K562 (cell line): ENCODE measurements at regions not wholly inside any gene's neighbourhood (a gene's known extent, or its start where the extent isn't known, plus 50 kb on each side); places are given as distances from the start of the nearest gene placed in this dataset.

Experiments
- ATAC-seq: fragments of 200-7000 bp; cut with Tn5 transposase; 3 replicates; pipeline ENCODE4 v1.9.1; 2020; ENCODE audit warnings: moderate library complexity
- BruUV-seq: library from RNA; stranded (reverse); fragments of 400-500 nt; replicated peaks from 2 replicates; lab custom pipeline; 2021; lab: Mats Ljungman, UMichigan
- CTCF ChIA-PET: fragments of 300-600 bp; formaldehyde crosslinking; extraction: SDS; loops from one replicate; lab custom pipeline; 2021; ENCODE audit warnings: low intra/inter-chr PET ratio; lab: Yijun Ruan, JAX
- POLR2A ChIA-PET: fragments of 300-600, 350-650 bp; sonication (Branson Sonifier 250); formaldehyde crosslinking; extraction: SDS; loops from one replicate; lab custom pipeline; 2021; ENCODE audit warnings: antibody characterized with exemption, inconsistent platforms; lab: Yijun Ruan, JAX
- DNase-seq, 4 experiments: peaks; one replicate each; pipeline versions ENCODE4 v3.0.0 to v3.0.0-alpha.2; 2011 to 2018; ENCODE audit warnings: low spot score in 3 of 4, mixed read lengths in 3 of 4; ENCODE audit errors: extremely low read depth in 1 of 4
- FAIRE-seq: peaks from 2 replicates; lab custom pipeline; 2011; peaks lifted over from hg19 to GRCh38; lab: Jason Lieb, UNC
- H2AFZ ChIP-seq: 2 replicates; pipeline ENCODE4 v1.6.0; 2011; ENCODE audit warnings: low read depth, low read length, control low read depth, inconsistent platforms
- H3K27ac ChIP-seq: fragments of 200-600 bp; 3 replicates; pipeline ENCODE4 v1.8.0; 2011; ENCODE audit warnings: low read depth, mild to moderate bottlenecking, control low read depth, inconsistent platforms, low read length, moderate library complexity, mixed read lengths; ENCODE audit errors: extremely low read depth
- H3K27me3 ChIP-seq, 2 experiments: fragments of 300-600 bp in 1 of 2; 2 replicates in 1 of 2; 3 replicates in 1 of 2; pipeline versions ENCODE4 v1.6.0 to v1.8.0; 2011; ENCODE audit warnings: inconsistent platforms in 2 of 2, low read length in 2 of 2, mild to moderate bottlenecking in 1 of 2, mixed read lengths in 1 of 2, moderate library complexity in 1 of 2; ENCODE audit not compliant: control insufficient read depth in 2 of 2, insufficient read depth in 2 of 2
- H3K36me3 ChIP-seq: fragments of 300-600 bp; 3 replicates; pipeline ENCODE4 v1.8.0; 2011; ENCODE audit warnings: mild to moderate bottlenecking, low read length, inconsistent platforms; ENCODE audit not compliant: control insufficient read depth, insufficient read depth
- H3K4me1 ChIP-seq, 2 experiments: fragments of 200-600 bp in 1 of 2; replicated peaks in 1 of 2; 2 replicates in 1 of 2; 3 replicates in 1 of 2; pipeline versions ENCODE4 v1.5.1 to v1.8.0; 2011; ENCODE audit warnings: inconsistent platforms in 2 of 2, low read length in 2 of 2, mild to moderate bottlenecking in 1 of 2, mixed read lengths in 1 of 2, moderate library complexity in 1 of 2; ENCODE audit not compliant: control insufficient read depth in 2 of 2, insufficient read depth in 2 of 2
- H3K4me2 ChIP-seq: 2 replicates; pipeline ENCODE4 v1.6.1; 2011; ENCODE audit warnings: low read length, control low read depth, inconsistent platforms, mixed read lengths; ENCODE audit not compliant: insufficient read depth
- H3K4me3 ChIP-seq: fragments of 200-600 bp; sonication (generic), shearing (Covaris generic); 2 replicates; pipeline ENCODE4 v1.5.1; 2016; ENCODE audit warnings: control low read depth, inconsistent platforms
- H3K79me2 ChIP-seq: fragments of 200-600 bp; 3 replicates; pipeline ENCODE4 v1.8.0; 2011; ENCODE audit warnings: low read length, inconsistent platforms; ENCODE audit not compliant: control insufficient read depth, insufficient read depth
- H3K9ac ChIP-seq, 2 experiments: 2 replicates each; pipeline versions ENCODE4 v1.6.0 to v1.6.1; 2011; ENCODE audit warnings: low read depth in 2 of 2, low read length in 2 of 2, control low read depth in 1 of 2, inconsistent platforms in 1 of 2, mild to moderate bottlenecking in 1 of 2, mixed read lengths in 1 of 2; ENCODE audit not compliant: insufficient read depth in 1 of 2
- H3K9me1 ChIP-seq: one replicate; pipeline ENCODE4 v1.6.0; 2011; ENCODE audit warnings: inconsistent platforms, mild to moderate bottlenecking, low read length, moderate library complexity; ENCODE audit not compliant: control insufficient read depth, insufficient read depth
- H3K9me3 ChIP-seq: replicated peaks from 2 replicates; pipeline ENCODE4 v1.5.1; 2011; ENCODE audit warnings: low read depth, low read length, inconsistent platforms; ENCODE audit not compliant: control insufficient read depth, insufficient read depth
- H4K20me1 ChIP-seq: replicated peaks from 2 replicates; pipeline ENCODE4 v1.6.1; 2011; ENCODE audit warnings: low read length, inconsistent platforms, mixed read lengths; ENCODE audit not compliant: control insufficient read depth, insufficient read depth
- BCOR ChIP-seq: fragments of 450-650 bp; IDR thresholded peaks from 2 replicates; pipeline ENCODE4 v1.6.1; 2016
- CBFA2T2 ChIP-seq: fragments of 450-650 bp; conservative IDR thresholded peaks from 2 replicates; pipeline ENCODE4 v1.6.1; 2017; ENCODE audit warnings: mild to moderate bottlenecking
- CBFA2T3 ChIP-seq: fragments of 450-650 bp; IDR thresholded peaks from 2 replicates; pipeline ENCODE4 v1.6.1; 2017
- HNRNPK ChIP-seq: fragments of 200-400 bp; formaldehyde crosslinking; IDR thresholded peaks from one replicate; pipeline ENCODE4 v1.6.1; 2018; ENCODE audit warnings: mild to moderate bottlenecking, low read depth, low read length; ENCODE audit not compliant: poor library complexity, severe bottlenecking
- MAFF ChIP-seq: IDR thresholded peaks from 2 replicates; pipeline ENCODE4 v1.6.1; 2012; ENCODE audit warnings: low read length, improper control_type of control experiment
- NCOR1 ChIP-seq: fragments of 450-650 bp; IDR thresholded peaks from 2 replicates; pipeline ENCODE4 v1.6.1; 2016; ENCODE audit warnings: mild to moderate bottlenecking, moderate library complexity
- SRSF1 ChIP-seq: fragments of 200-400 bp; formaldehyde crosslinking; IDR thresholded peaks from 2 replicates; pipeline ENCODE4 v1.6.1; 2017; ENCODE audit warnings: mild to moderate bottlenecking, low read depth, low read length, moderate library complexity
- TAF9B ChIP-seq: fragments of 450-650 bp; IDR thresholded peaks from 2 replicates; pipeline ENCODE4 v1.6.1; 2018; ENCODE audit warnings: mild to moderate bottlenecking; ENCODE audit not compliant: partially characterized antibody
- TAL1 ChIP-seq: fragments of 450-650 bp; IDR thresholded peaks from 2 replicates; pipeline ENCODE4 v1.6.1; 2016; ENCODE audit warnings: mild to moderate bottlenecking
- TCF3 ChIP-seq: sonication (generic); formaldehyde crosslinking; IDR thresholded peaks from 2 replicates; pipeline ENCODE4 v1.4.0; 2020; ENCODE audit warnings: mild to moderate bottlenecking, missing genetic modification reagents
- TEAD4 ChIP-seq, 2 experiments: sonication (generic) in 1 of 2; formaldehyde crosslinking in 1 of 2; IDR thresholded peaks; 2 replicates each; pipeline versions ENCODE4 v1.6.1 to v1.8.0; 2012 to 2022; ENCODE audit warnings: borderline replicate concordance in 1 of 2, inconsistent platforms in 1 of 2, low read length in 1 of 2, mild to moderate bottlenecking in 1 of 2, missing genetic modification reagents in 1 of 2
- TRIM24 ChIP-seq, 2 experiments: fragments of 450-650 bp; IDR thresholded peaks; 2 replicates each; pipeline ENCODE4 v1.6.1; 2016
- TRIM28 ChIP-seq: fragments of 450-650 bp; IDR thresholded peaks from 2 replicates; pipeline ENCODE4 v1.6.1; 2017
- ZC3H8 ChIP-seq: fragments of 450-650 bp; IDR thresholded peaks from 2 replicates; pipeline ENCODE4 v1.6.1; 2017
- ZNF444 ChIP-seq: fragments of 250-450 bp; sonication (Bioruptor Pico); IDR thresholded peaks from 2 replicates; pipeline ENCODE4 v1.4.0; 2020; ENCODE audit warnings: mild to moderate bottlenecking, moderate library complexity
- WGBS: fragments of 100-300 bp; shearing (Covaris generic); methylation state at CpG from one replicate; pipeline ENCODE4 v1.1.6; 2016; ENCODE audit warnings: low coverage, mixed read lengths; ENCODE audit not compliant: insufficient coverage; ENCODE audit errors: missing lambda C conversion rate; 5-methylcytosine and 5-hydroxymethylcytosine counted together
- in situ Hi-C: fragments of 300-500 bp; cut with MboI; formaldehyde crosslinking; loops from 4 replicates; pipeline ENCODE4 v1.15.0; 2018; ENCODE audit warnings: inconsistent platforms, mixed read lengths
- intact Hi-C: fragments of 100-400 bp; cut with micrococcal nuclease; formaldehyde crosslinking; loops from 2 replicates; pipeline ENCODE4 v1.14.2; 2022
- TF ChIP-seq, protein P1 (sequence below): fragments of 450-650 bp; formaldehyde crosslinking; conservative IDR thresholded peaks from 2 replicates; pipeline ENCODE4 v1.4.0; 2022; ENCODE audit warnings: mild to moderate bottlenecking, missing genetic modification characterization
- TF ChIP-seq, protein P2 (sequence below): fragments of 450-650 bp; IDR thresholded peaks from 2 replicates; pipeline ENCODE4 v1.6.1; 2016; ENCODE audit warnings: mild to moderate bottlenecking
- TF ChIP-seq, protein P3 (sequence below): fragments of 450-650 bp; IDR thresholded peaks from 2 replicates; pipeline ENCODE4 v1.6.1; 2018; ENCODE audit not compliant: partially characterized antibody

DNA sequence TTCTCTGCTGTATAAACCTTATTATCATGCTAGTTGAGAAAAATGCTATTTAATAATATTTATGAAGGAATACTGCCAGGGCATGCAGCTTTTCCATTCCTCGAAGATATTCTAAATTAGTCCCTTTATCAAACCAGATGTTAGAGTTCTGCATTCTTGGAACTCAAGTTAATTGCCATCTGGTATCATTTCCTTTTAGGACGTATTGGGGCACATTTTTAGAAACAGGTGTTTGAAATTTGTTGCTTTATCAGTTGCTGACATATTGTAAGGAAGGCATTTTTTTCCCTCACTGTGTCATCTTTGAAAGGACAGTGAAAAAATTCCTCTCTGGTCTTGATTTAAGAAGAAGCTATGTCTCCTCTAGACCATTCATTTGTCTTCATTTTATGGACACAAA lies 471.2 kb upstream of the PRICKLE1 start:
- in situ Hi-C loops (no loop called here), intact Hi-C loops (no loop called here)
- H3K9me3 ChIP-seq, result no peaks in the 10 kb centered on the region
- ChIA-PET POLR2A (no interaction called here), CTCF (no interaction called here)
- H3K27ac ChIP-seq, result no peak overlapping the region
- BruUV-seq, result no TSS peak
- H3K4me3 ChIP-seq, result no peak overlapping the region
- 2% methylated on average over 2 of the region's 2 CpGs for WGBS
- H3K79me2 ChIP-seq, result no peaks in the 10 kb centered on the region
- H3K9ac ChIP-seq, result no peak overlapping the region
- H3K27me3 ChIP-seq, result no peaks in the 10 kb centered on the region
- peak in 1 of 4 experiments; percentile 0 for DNase-seq
- H3K4me2 ChIP-seq, result no peak overlapping the region
- H3K9me1 ChIP-seq, result no peaks in the 10 kb centered on the region
- H3K4me1 ChIP-seq, result no peaks in the 10 kb centered on the region
- no peaks in the 10 kb centered on the region for H4K20me1 ChIP-seq
- no peaks in the 10 kb centered on the region for H3K36me3 ChIP-seq
- no peak overlapping the region for H2AFZ ChIP-seq
- no peak for ATAC-seq
- no peak for FAIRE-seq
- TF ChIP-seq ZNF444 (CRISPR knock-in tag) (no peak), BCOR (no peak), TCF3 (peak; percentile 79), TRIM24 (IDR thresholded peaks at IDR 0.05) (no peak), CBFA2T2 (peak; percentile 32), TRIM28 (no peak), TAL1 (peak; percentile 32), HNRNPK (no peak), SRSF1 (no peak), TAF9B (no peak), MAFF (no peak), CBFA2T3 (peak; percentile 61), ZC3H8 (no peak), NCOR1 (0 out of 2 replicates have a peak, but pooled peaks have one; percentile 15), TEAD4 (IDR thresholded peaks at IDR 0.05; ENCODE audit: low read length) (peak; percentile 21; the same call in 1 of the 2 replicates), TEAD4 (CRISPR knock-in tag; IDR thresholded peaks at IDR 0.05; ENCODE audit: borderline replicate concordance) (no peak)
- TF ChIP-seq, protein P1, sequence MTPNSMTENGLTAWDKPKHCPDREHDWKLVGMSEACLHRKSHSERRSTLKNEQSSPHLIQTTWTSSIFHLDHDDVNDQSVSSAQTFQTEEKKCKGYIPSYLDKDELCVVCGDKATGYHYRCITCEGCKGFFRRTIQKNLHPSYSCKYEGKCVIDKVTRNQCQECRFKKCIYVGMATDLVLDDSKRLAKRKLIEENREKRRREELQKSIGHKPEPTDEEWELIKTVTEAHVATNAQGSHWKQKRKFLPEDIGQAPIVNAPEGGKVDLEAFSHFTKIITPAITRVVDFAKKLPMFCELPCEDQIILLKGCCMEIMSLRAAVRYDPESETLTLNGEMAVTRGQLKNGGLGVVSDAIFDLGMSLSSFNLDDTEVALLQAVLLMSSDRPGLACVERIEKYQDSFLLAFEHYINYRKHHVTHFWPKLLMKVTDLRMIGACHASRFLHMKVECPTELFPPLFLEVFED, result no peak
- TF ChIP-seq, protein P2, sequence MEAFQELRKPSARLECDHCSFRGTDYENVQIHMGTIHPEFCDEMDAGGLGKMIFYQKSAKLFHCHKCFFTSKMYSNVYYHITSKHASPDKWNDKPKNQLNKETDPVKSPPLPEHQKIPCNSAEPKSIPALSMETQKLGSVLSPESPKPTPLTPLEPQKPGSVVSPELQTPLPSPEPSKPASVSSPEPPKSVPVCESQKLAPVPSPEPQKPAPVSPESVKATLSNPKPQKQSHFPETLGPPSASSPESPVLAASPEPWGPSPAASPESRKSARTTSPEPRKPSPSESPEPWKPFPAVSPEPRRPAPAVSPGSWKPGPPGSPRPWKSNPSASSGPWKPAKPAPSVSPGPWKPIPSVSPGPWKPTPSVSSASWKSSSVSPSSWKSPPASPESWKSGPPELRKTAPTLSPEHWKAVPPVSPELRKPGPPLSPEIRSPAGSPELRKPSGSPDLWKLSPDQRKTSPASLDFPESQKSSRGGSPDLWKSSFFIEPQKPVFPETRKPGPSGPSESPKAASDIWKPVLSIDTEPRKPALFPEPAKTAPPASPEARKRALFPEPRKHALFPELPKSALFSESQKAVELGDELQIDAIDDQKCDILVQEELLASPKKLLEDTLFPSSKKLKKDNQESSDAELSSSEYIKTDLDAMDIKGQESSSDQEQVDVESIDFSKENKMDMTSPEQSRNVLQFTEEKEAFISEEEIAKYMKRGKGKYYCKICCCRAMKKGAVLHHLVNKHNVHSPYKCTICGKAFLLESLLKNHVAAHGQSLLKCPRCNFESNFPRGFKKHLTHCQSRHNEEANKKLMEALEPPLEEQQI, result no peak
- TF ChIP-seq, protein P3, sequence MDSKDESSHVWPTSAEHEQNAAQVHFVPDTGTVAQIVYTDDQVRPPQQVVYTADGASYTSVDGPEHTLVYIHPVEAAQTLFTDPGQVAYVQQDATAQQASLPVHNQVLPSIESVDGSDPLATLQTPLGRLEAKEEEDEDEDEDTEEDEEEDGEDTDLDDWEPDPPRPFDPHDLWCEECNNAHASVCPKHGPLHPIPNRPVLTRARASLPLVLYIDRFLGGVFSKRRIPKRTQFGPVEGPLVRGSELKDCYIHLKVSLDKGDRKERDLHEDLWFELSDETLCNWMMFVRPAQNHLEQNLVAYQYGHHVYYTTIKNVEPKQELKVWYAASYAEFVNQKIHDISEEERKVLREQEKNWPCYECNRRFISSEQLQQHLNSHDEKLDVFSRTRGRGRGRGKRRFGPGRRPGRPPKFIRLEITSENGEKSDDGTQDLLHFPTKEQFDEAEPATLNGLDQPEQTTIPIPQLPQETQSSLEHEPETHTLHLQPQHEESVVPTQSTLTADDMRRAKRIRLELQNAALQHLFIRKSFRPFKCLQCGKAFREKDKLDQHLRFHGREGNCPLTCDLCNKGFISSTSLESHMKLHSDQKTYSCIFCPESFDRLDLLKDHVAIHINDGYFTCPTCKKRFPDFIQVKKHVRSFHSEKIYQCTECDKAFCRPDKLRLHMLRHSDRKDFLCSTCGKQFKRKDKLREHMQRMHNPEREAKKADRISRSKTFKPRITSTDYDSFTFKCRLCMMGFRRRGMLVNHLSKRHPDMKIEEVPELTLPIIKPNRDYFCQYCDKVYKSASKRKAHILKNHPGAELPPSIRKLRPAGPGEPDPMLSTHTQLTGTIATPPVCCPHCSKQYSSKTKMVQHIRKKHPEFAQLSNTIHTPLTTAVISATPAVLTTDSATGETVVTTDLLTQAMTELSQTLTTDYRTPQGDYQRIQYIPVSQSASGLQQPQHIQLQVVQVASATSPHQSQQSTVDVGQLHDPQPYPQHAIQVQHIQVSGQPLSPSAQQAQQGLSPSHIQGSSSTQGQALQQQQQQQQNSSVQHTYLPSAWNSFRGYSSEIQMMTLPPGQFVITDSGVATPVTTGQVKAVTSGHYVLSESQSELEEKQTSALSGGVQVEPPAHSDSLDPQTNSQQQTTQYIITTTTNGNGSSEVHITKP, result no peak
